MG63 (cell line): ENCODE measurements at regions not wholly inside any gene's neighbourhood (a gene's known extent, or its start where the extent isn't known, plus 50 kb on each side); places are given as distances from the start of the nearest gene placed in this dataset.
"Not testable (repeated sequence)": the region's sequence is repeated elsewhere in the genome, so short reads cannot be mapped to it uniquely, and the experiment has no call there.

Experiments used
- DNase-seq: peaks from one replicate; pipeline ENCODE4 v3.0.0-alpha.2; 2020
- H3K27me3 ChIP-seq: fragments of 250-450 bp; sonication (Bioruptor Pico); 2 replicates; pipeline ENCODE4 v1.5.1; 2020; ENCODE audit warnings: mild to moderate bottlenecking, moderate library complexity
- H3K36me3 ChIP-seq: fragments of 250-450 bp; sonication (Bioruptor Pico); 2 replicates; pipeline ENCODE4 v1.5.1; 2020; ENCODE audit warnings: mild to moderate bottlenecking, moderate library complexity
- H3K4me3 ChIP-seq: fragments of 250-450 bp; sonication (Bioruptor Pico); 2 replicates; pipeline ENCODE4 v1.5.1; 2020; ENCODE audit warnings: mild to moderate bottlenecking, moderate library complexity
- H3K9me3 ChIP-seq: fragments of 250-450 bp; sonication (Bioruptor Pico); 2 replicates; pipeline ENCODE4 v1.5.1; 2020; ENCODE audit warnings: mild to moderate bottlenecking, moderate library complexity

DNA sequence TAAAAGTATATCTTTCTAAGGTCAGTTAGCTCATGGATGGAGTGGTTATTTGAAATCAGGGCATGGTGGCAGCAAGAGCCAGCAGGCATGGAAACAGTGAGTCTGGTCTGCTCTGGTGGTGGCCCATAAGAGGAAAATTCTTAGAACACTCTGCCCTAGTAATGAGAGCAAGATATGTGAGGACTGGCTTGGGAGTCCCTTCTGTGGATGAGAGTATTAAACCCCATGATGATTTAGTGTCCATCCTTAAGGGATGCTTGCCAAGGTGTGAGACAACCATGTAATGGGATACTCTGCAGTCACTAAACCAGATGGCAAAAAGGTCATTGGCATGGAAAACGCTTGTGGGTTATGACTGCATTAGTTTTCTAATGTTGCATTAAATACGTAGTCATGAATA, 269.9 kb downstream of the BCL2L11 start:
- H3K36me3 ChIP-seq, H3K4me3 ChIP-seq, DNase-seq, H3K27me3 ChIP-seq, H3K9me3 ChIP-seq: not testable (repeated sequence)

DNA sequence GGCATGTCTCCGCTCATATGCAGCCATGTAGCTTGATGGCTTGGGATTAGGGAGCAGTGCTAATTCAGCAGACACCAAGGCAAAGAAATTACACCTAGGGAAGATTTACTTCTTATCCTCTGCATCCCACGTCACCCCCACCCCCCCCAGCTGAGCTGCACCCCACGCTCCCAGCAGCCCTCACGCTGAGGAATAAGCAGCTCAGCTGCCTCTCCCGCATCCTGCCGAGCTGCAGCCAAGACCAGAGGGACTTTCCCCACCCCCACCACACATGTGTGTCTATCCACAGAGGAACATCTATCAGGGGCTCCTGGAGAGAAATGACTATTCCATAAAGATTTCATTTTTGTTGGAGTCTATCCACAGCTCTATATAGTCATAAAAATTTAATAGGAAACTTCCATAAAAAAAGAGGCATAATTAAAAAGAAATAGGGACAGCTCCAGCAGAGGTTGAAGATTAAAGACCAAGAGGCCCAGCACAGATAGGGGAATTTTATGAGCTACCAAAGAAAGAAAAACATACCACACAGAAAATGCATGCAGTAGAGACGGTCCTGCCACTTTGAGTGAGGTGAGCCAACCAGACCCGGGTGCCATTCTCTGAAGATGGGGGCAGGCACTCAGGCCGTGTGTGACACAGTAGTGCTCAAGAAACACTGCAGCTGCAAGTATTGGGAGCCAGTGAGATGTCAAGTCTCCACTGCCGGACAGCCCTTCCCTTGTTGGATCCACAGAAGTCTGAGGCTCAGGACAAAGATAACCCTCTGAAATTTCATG, 274.8 kb downstream of the BCL2L11 start:
- H3K9me3 ChIP-seq, H3K36me3 ChIP-seq, H3K4me3 ChIP-seq, H3K27me3 ChIP-seq: not testable (repeated sequence)
- DNase-seq, result peak; percentile 3

DNA sequence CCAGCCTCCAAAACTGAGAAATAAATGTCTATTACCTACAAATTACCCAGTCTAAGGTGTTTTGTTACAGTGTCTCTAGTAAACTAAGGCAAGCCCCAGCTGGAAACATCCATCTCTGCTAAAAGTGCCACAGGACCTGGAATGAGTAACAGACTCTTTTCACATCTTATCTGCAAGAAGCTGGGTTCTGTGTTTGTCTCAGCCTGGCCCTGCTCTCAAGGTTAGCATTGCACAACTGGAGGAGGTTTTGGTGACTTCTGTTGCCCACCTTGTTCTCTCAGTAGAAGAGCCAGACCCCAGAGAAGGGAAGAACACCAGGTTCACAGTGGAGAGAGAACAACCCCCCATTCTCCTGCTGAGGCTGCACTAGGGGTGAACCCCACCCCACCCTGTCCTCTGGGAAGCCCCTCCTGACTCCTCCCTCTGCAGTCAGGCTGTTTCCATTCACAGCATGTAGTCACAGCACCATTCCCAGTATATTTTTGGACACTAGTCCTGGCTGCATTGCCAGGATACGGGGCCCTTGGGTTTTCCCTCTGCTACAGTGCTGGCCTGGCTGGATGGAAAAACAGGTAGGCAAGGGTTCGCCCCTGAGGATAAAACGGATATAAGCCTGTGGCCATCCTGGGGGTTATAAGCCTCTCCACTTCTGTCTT, 280.0 kb downstream of the BCL2L11 start:
- H3K27me3 ChIP-seq, H3K4me3 ChIP-seq, H3K36me3 ChIP-seq, DNase-seq, H3K9me3 ChIP-seq: not testable (repeated sequence)

DNA sequence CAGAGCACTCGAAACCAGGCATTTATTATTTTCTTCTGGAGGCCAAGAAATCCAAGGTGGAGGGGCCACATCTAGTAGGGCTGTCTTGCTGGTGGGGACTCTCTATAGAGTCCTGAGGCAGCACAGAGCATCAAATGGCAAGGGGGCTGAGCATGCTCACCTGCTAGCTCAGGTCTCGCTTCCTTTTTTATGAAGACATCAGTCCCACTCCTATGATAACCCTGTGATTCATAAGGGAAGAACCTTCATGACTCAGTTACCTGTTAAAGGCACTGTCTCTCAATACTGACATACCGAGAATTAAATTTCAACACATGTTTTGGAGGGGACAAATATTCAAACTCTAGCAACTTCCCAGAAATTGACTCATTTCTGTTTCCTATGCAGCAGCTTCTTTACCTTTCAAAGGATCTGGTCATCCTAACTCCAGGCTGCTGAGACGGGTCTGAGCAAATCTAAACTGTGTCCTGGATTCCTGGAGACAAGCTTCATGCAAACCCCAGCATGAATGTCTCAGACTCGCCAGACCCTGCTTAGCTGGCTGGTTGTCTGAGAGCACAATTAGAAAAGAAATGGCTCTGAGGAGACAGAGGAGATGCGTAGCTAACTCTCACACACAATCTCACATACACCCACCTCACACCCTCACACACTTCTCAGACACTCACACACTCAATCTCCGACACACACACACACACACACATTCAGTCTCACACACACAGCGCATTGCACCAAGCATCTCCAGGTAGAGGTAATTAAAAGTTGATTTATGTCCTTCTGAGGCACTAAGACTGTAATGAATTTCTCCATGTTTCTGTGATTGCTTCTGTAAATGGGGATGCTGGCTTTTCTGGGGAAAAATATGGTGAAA, 280.8 kb downstream of the BCL2L11 start:
- H3K27me3 ChIP-seq, H3K4me3 ChIP-seq, DNase-seq, H3K9me3 ChIP-seq, H3K36me3 ChIP-seq: not testable (repeated sequence)

DNA sequence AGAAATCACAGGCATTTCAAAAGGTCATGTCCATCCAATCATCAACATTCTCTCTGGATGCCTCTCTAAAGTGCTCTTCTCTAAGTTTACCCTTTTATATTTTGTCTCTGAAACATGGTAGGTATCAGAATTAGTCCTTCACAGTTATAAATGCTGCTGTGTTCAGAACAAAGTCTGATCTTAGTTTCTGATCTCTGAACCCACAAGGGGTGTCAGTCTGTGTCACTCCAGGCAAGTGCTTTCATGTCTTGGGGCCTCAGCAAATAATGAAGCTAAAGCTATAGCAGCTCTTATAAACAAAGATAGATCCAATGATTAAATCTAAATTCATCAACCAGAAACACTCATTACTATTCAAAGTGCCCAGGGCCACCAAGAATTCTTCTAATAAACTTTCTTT, 281.7 kb downstream of the BCL2L11 start:
- not testable (repeated sequence) for H3K9me3 ChIP-seq, H3K36me3 ChIP-seq, DNase-seq, H3K27me3 ChIP-seq, H3K4me3 ChIP-seq

DNA sequence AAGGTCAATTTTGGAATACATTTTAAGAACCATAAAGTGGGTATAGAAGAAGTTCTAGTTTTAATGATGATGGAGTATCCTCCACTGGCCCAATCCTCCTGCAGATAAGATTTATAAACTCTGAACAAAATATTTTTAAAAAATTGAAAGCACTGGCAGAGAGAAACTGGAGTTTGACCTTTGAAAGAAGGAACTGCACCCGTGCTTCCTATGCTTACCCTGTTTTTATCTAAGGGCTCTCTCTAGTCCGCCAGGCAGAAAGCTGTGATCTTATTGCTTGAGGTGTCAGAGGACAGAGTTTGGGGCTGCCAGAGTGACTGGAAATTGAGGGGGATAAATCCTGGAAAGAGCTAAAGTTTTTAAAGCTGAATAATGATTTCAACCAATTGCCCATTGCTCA, 282.6 kb downstream of the BCL2L11 start:
- H3K36me3 ChIP-seq, DNase-seq, H3K4me3 ChIP-seq, H3K9me3 ChIP-seq, H3K27me3 ChIP-seq: not testable (repeated sequence)

DNA sequence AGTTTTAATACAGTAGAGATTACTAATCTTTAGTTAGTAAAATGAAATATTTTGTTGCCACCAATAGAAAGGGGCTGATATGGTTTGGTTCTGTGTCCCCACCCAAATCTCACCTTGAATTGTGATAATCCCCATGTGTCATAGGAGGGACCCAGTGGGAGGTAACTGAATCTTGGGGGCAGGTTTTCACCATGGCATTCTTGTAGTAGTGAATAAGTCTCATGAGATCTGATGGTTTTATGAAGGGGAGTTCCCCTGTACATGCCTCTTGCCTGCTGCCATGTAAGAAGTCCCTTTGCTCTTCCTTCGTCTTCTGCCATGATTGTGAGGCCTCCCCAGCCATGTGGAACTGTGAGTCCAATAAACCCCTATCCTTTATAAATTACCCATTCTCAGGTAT, 285.9 kb downstream of the BCL2L11 start:
- not testable (repeated sequence) for H3K36me3 ChIP-seq, H3K4me3 ChIP-seq, H3K9me3 ChIP-seq, DNase-seq, H3K27me3 ChIP-seq

DNA sequence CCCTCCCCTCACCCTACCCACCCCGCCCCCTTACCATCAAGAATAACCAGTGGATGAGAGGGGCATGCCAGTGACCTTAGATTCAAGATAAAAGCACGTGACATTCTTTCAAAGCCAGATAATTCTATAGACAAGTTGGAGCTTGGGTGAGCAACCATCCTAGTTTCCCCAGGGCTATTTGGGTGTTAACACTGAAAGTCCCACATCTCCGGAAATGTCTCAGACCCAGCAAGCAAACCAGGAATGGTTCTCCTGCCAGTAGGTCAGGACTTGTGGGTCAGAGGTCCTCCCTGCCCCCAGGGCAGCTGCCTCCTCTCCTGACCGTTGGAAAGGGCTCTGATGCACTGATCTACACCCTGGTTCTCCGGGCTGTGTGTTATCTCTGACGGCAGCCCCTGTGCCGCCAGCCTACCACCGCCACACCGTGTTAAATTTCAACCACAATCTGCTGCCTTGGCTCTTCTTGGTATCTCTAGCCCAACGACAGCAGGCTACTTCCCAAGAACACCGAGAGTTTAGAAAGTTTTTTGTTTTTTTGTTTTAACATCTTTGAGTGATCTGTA, 287.0 kb downstream of the BCL2L11 start:
- DNase-seq, result peak; percentile 45
- H3K4me3 ChIP-seq, H3K27me3 ChIP-seq, H3K9me3 ChIP-seq, H3K36me3 ChIP-seq: not testable (repeated sequence)

DNA sequence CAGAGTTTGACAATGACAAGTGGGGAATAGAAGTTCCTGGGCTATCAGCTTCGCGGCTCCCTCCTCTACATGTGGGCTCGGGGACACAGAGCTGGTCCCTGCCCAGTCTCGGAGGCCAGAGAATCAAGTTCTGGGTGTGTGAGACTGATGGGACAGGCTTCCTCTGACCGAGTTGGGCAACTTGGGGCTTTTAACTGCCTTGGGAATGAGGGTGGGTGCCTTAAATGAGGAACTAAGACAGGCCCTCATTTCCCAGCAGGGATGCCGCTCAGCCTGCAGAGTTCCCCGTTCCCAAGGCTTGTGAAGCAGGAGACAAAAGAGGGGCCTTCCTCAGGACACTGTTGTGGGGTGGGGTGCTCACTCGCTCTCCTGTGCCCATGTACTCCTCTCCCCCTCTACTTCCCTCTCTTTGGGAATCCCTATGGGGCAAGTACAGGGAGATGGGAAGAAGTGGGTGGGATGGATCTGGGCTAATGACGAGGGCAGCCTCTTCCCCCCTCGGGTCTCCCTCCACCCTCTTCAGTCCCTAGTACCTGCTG, 290.2 kb downstream of the BCL2L11 start:
- H3K36me3 ChIP-seq, result not testable (repeated sequence)

DNA sequence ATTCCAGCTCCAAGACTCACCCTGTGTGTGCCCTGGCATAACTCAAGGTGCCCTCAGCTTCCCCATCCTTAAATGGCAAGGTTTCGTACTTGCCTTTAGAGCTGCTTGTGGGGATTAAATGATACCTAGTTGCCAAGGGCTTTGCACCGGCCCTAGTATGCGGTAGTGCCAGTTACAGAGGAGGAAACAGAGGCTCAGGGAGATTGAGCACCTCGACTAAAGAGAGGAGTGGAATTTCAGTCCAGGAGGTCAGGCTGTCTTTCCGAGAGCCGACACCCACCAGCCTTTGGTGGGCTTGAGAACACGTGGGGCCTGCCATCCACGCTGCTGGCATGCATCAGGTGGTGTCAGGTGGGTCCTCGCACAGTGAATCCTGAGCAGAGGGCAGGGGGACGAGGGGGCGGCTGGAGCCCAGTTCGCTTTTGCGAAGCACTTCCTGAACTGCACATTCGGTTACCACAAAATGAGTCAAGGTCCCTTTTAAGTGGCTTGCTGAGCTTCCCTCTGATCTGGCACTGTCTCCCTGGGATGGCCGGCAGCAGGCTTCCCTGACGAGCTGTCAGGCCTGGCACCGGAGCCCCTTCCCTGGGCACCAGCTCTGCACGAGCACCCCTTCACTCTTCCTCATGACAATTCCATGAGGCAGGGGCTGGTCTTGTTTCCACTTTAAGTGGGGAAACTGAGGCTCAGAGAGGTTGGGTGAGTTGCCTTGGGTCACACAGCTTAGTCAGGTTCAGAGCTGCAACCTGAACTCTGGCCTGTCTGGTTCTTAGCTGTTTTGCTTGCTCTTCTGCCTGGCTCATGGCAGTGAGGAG, 291.4 kb downstream of the BCL2L11 start:
- H3K36me3 ChIP-seq, H3K27me3 ChIP-seq, DNase-seq: not testable (repeated sequence)

More for the DNA sequence above, 290.2 kb downstream of the BCL2L11 start:
- H3K9me3 ChIP-seq, H3K27me3 ChIP-seq, H3K4me3 ChIP-seq, DNase-seq: not testable (repeated sequence)

DNA sequence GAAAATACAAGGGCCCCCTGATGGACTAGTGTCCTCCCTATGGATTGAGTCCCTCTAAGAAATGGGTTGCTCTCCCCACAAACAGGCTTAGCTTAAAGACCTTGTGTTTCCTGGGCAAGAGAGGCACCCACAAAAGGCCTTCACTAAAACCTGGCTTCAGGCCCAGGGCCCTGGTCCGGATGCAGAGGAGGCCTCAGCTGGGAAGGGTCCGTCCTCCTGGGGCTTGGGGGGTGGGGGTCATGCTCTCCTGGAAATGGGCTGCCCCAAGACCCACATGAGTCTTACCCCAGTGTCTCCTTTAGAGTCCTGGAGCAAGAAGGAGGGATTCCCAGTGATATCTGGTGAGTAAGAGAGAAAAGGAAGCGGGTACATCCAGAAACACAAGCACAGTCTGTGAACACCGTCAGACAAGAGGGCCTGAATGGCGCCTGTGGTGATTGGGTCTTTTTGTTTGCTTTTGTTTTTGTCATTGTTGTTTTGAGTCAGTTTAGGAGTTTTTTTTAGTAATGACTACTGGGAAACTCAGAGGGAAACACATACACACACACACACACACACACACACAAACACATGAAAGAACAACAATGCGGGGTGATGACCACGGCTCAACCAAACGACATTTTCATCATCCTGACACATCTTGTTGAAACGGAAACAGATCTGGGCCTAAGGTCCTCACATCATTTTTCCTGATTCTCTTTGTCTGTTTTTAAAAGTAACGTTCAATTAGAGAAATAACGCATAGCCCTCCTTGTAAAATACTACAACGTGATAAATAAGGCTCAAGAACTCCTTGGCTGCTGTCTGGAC, 292.3 kb downstream of the BCL2L11 start:
- not testable (repeated sequence) for H3K36me3 ChIP-seq, DNase-seq, H3K4me3 ChIP-seq, H3K27me3 ChIP-seq, H3K9me3 ChIP-seq

More for the DNA sequence above, 291.4 kb downstream of the BCL2L11 start:
- H3K9me3 ChIP-seq, H3K4me3 ChIP-seq: not testable (repeated sequence)

DNA sequence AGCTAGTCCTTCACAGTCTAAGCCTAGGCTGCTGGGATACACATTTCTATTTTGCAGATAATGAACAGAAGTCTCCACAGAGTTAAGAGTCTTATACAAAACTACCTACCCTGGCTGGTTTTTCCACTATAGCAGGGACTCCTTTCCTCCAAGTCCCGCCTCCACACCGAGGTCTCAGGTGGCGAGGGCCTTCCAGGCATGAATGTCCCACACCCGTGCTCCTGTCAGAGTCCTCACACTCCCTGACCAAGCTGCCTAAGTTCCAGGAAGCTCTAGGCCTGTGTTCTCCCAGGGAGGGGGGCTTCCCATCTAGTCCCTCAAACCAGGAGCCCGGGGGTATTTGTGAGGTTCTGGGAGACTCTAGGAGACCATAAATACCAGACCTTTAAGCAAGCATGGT, 293.2 kb downstream of the BCL2L11 start:
- H3K9me3 ChIP-seq, DNase-seq, H3K36me3 ChIP-seq, H3K4me3 ChIP-seq, H3K27me3 ChIP-seq: not testable (repeated sequence)

DNA sequence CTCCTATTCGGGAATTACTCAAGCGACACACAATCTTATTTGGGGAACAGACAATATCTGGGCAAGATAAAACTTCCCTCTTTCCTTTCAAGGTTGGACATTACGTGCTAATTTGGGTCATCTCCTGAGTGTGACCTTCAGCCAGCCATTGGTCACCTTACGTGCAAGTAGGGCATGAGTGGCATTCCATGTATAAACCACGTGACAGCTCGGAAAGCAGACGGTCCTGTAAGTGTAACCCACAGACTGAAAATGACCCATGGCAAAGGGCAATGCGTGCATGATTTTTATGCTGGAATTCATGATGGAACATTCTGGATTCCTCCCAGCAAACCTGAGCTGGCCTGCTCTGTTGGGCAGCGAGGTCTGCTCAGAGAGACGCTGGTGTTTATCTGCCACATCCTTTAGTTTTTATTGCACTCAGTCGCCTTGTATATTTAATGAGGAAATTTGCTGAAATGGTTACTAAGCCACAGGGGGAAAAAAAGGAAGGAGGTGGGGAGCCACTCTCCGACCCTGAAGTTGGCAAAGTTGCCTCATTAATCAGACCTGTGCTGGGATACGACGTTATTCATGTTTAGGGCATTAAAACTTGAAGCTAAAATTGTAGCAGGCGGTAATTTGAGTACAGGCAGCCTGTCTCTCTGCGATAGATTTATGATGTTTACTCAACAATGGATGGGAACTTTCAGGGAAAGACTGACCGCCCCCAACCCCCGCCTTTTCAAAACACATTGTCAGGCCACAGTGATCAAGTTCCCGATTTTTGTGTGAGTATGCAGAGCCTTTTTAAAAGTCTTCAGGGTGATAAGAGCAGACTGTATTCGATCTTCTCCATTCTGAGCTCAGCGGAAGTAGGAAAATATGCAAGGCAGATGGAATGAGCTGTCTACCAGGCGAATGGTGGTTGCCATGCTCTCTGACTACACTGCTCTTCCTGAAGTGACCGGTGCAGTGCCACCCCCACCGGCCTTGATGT, 295.3 kb downstream of the BCL2L11 start:
- not testable (repeated sequence) for H3K4me3 ChIP-seq, H3K9me3 ChIP-seq, DNase-seq, H3K36me3 ChIP-seq, H3K27me3 ChIP-seq

DNA sequence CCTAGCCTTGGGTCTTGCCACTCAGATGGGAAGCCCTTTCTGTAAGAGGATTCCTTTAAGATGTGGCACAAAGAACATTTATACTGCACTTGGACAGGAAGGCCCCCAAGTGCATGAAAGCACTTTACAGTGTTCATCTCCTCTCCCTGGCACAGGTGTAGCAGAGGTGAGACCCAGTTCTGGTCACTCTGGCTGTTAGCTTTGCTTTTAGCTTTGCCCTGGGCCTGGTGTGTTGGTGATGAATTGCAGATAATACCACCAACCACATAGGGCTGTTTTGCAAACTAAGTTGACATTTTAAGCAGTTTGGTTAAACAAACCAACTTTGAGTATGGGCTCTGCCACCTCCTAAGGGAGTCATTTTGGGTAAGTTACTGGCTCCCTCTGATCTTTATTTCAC, 296.3 kb downstream of the BCL2L11 start:
- H3K9me3 ChIP-seq, H3K36me3 ChIP-seq, DNase-seq: not testable (repeated sequence)

More for the DNA sequence above, 296.3 kb downstream of the BCL2L11 start:
- not testable (repeated sequence) for H3K27me3 ChIP-seq, H3K4me3 ChIP-seq
